Fibroblast of pulmonary artery (primary cell): ENCODE measurements at regions not wholly inside any gene's neighbourhood (a gene's known extent, or its start where the extent isn't known, plus 50 kb on each side); places are given as distances from the start of the nearest gene placed in this dataset.
"Not testable (repeated sequence)": the region's sequence is repeated elsewhere in the genome, so short reads cannot be mapped to it uniquely, and the experiment has no call there.

Experiments
- DNase-seq: peaks from one replicate; pipeline ENCODE4 v3.0.0-alpha.2; 2010; ENCODE audit warnings: low read depth
- H3K4me3 ChIP-seq: replicated peaks from 2 replicates; pipeline ENCODE4 v1.5.1; 2011; ENCODE audit warnings: low read depth, mild to moderate bottlenecking, control low read depth, low read length, moderate library complexity
- CTCF ChIP-seq: IDR thresholded peaks from 2 replicates; pipeline ENCODE4 v1.5.1; 2011; ENCODE audit warnings: mild to moderate bottlenecking, control low read depth, low read length, inconsistent platforms; ENCODE audit errors: missing control alignments

- H3K4me3 ChIP-seq, result no peak overlapping the region
- DNase-seq, result no peak
Observed at GRCh38 chr9:65426231-65426630, 141.2 kb upstream of the FOXD4L5 start.

GRCh38 chr9:65425183-65425582 is 140.2 kb upstream of the FOXD4L5 start:
- DNase-seq, result peak; percentile 2
- H3K4me3 ChIP-seq, result not testable (repeated sequence)

More at GRCh38 chr9:65426231-65426630, 141.2 kb upstream of the FOXD4L5 start:
- no peak for TF ChIP-seq CTCF

- not testable (repeated sequence) for DNase-seq, H3K4me3 ChIP-seq
Observed at GRCh38 chr9:65424437-65424984, 139.5 kb upstream of the FOXD4L5 start.

GRCh38 chr9:65423691-65424436 is 138.9 kb upstream of the FOXD4L5 start:
- DNase-seq, H3K4me3 ChIP-seq: not testable (repeated sequence)

- H3K4me3 ChIP-seq, DNase-seq: not testable (repeated sequence)
Observed at GRCh38 chr9:65422966-65423690, 138.1 kb upstream of the FOXD4L5 start.

GRCh38 chr9:65421486-65421885 is 136.5 kb upstream of the FOXD4L5 start:
- DNase-seq, H3K4me3 ChIP-seq: not testable (repeated sequence)

GRCh38 chr9:65420771-65421170 is 135.8 kb upstream of the FOXD4L5 start:
- no peak for DNase-seq
- no peak for TF ChIP-seq CTCF
- no peak overlapping the region for H3K4me3 ChIP-seq

GRCh38 chr9:65418966-65419365 is 134.0 kb upstream of the FOXD4L5 start:
- DNase-seq, H3K4me3 ChIP-seq: not testable (repeated sequence)

GRCh38 chr9:65416948-65417347 is 131.9 kb upstream of the FOXD4L5 start:
- DNase-seq, H3K4me3 ChIP-seq: not testable (repeated sequence)

- not testable (repeated sequence) for DNase-seq, H3K4me3 ChIP-seq
Observed at GRCh38 chr9:65414249-65414648, 129.2 kb upstream of the FOXD4L5 start.

GRCh38 chr9:65413371-65413770 is 128.4 kb upstream of the FOXD4L5 start:
- not testable (repeated sequence) for H3K4me3 ChIP-seq, DNase-seq

GRCh38 chr9:65411901-65412300 is 126.9 kb upstream of the FOXD4L5 start:
- TF ChIP-seq CTCF, result no peak
- H3K4me3 ChIP-seq, result no peak overlapping the region
- no peak for DNase-seq
